ENCODE measurements at regions not wholly inside any gene's neighbourhood (a gene's known extent, or its start where the extent isn't known, plus 50 kb on each side); places are given as distances from the start of the nearest gene placed in this dataset.
"Not testable (repeated sequence)": the region's sequence is repeated elsewhere in the genome, so short reads cannot be mapped to it uniquely, and the experiment has no call there.

DNA sequence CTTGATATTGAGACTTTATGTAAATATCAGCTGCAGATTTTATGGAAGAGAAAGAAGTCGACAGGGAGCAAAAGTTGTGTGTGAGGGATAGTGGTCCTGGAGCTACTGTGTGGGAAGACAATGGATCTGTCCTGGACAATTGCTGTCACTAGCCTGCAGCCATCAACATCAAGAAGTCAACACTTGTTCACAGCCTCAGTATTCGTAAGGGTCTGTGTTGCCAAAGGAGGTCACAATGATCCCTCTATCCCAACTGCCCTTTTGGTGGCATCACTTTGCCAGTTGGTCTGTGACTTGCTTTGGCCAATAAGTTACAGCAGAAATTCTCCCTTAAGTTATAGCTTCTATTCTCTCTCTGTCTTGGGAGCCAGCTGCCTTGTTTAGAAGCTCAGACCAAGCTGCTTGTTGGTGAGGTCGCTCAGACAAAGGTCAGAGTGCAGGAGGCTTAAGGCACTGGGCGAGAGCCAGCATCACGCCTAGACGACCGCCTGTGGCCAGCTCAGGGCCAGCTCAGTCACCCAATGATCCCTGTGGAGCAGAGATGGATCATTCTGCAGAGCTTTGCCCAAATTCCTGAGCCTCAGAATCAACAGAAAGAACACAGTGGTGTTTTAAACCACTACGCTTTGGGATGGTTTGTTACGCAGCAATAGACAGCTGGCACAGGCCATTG is 134.9 kb downstream of the RHOU start:
- DNase-seq, result no peak

DNA sequence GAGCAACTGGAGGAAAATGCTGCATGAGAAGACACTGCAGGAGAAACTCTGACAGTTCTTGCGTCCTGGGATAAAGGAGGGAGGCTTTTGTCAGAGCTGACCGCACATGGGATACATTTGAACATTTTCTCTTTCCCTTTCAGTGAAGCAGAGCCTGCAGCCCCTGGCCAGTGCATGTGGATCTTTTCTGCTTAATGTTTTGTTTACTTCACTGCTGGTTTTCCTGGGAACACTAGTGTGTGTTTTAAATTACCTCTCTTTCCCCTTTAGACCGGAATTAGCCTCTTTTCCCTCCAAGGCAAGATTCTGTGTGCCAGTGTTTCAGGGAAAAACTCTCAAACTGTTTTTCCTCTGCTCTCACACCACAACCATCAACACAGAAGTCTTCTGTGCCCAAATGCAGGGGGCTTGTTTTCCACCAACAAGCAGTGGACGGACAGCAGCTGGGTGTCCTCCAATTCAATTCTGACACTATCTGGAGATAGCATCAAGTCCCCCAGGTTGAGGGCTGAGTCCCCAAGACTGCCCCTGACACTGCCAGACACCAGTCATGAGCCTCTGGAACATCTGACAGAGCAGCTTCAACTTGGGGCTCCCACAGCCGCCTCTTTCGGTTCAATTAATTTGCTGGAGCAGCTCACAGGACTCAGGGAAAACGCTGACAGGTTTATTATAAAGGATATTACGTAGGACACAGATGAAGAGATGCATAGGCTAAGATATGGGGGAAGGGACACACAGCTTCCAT is 136.2 kb downstream of the RHOU start:
- DNase-seq, result no peak

DNA sequence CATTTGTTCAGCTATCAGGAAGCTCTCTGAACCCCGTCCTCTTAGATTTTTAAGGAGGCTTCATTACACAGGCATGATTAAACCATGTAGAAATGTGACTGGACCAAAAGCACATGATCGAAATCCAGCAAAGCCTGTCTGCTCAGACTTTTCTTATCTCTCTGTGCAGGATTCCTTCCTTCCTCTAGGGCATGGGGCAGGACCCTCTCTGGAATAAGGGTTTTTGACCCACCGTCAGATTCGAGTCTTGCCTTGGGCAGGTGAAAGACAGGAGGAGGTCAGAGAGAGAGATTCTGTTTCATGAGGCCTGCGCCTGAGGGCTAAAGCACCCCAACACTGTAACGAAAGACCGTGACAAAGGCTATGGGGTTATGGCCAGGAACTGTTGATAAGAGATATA is 136.8 kb downstream of the RHOU start:
- no peak for DNase-seq

DNA sequence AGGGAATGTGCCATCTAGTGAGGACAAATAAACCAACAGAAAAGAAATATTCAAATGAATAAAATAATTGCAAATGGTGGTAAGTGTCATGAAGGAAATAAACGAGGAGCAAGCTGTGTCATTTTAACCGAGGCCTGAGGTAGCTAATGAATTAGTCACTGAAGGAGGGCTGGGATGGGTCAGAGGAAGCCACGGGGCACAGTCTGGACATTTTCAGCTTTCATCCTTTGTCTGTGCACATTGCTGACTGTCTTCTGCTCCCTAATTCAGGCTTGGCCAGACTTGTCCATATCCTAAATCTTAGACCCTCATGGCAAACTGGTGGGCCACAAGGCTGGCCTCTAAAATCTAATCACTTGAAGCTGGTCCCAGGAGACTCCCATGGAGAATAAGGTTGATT is 138.4 kb downstream of the RHOU start:
- DNase-seq, result no peak

DNA sequence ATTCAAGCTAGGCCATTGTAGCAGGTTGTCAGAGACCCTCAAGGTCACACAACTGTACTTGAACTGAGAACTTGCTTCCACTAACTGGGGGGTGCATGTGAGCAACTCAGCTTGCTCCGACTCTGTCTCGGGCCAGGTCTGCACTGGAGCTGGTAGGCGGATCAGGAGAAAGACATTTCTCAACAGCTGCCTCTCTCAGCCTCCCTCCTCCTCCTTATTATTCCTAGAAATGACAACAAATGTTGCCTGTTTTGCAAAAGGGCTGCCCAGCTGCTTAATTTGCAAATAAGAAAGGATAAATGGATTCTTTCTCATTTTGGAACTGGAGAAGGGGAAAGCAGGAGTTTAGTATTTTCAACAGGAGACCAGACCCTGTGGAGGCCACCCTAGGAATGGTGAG is 140.5 kb downstream of the RHOU start:
- DNase-seq, result no peak

DNA sequence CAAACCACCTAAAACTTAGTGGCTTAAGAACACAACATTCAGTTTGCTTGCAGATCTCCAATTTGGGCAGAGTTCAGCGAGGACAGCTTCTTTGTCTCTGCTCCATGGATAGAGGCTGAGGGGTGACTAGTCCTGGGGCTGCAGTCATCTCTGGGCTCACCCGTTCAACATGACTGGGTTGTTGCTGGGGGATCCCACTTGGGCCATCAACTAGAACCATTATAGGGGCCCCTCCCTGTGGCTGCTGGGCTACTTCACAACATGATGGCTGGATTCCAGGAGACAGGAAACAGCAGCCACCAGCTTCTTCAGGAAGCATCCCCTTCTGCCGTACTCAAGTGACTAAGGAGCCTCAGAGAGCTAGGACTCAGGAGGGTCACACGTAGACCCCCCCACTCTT is 140.9 kb downstream of the RHOU start:
- DNase-seq, result no peak

DNA sequence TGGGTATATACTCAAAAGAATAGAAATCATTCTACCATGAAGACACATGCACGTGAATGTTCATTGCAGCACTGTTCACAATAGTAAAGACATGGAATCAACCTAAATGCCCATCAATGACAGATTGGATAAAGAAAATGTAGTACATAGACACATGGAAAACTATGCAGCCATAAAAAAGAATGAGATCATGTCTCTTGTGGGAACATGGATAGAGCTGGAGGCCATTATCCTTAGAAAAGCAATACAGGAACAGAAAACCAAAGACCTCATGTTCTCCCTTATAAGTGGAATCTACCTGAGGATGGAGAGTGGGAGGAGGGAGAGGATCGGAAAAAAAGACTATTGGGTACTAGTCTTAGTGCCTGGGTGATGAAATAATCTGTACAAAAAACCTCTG is 143.9 kb downstream of the RHOU start:
- no peak for DNase-seq

DNA sequence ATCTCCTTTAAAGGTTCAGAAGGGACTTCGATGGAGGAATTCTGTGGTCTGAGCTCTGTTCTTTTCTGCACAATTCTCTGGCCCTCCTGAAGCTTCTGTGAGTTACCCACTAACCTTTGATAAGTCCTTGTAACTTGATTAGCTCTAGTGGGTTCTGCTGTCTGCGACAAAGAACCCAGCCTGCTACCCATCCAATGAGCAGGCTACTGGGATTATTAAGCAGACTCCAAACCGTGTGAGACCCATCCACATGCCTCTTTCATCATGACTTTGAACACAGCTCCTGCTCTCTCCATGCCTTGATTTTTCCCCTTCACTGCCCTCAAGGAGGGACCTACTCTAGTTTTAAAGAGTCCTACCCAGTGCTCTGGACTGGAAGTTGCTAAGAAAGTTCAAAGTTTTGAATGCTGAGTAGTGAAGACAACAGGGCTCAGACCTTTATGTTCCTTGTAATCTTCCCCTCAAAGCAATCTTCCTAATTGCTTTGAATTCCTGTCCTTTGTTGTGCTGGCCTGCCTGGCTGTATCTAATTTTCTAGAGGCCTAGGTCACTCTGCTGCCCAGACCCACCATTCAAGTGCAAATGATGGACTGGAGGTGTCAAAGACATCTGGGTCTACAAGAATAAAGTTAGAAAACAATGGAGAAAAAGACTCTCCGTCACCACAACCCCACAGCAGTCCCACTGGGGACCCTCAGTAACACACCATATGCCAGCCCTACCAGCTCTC is 146.9 kb downstream of the RHOU start:
- no peak for DNase-seq

DNA sequence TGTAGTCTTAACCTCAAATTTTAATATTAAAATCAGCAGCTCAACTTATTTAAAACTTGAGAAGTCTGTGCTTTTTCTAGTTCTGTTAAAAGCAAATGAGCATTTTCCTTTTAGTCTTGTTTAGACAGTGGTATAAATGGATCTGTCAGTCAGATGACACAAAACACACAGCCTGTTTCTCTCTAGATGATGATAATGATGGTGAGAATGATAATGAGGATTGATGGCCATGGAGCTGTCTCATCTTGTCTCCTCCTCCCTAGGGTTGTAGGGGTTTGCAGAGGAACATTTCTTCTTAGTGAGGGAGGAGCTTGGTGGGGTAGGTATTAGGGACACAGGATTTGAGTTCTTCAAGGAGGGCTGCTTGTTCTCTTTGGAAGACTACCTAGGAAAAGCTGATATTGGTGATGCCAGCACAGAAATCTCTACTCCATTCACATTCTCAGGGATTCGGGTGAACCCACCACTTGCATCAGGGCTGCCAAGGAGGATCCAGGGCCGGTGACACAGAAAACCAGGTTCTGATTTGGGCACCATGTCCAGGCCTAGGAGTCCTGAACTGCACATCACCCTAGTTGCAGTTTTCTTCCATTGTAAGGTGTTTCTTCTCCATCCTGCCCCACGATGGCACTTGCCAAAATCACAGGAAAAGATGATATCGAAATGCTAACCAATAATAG is 147.6 kb downstream of the RHOU start:
- no peak for DNase-seq

DNA sequence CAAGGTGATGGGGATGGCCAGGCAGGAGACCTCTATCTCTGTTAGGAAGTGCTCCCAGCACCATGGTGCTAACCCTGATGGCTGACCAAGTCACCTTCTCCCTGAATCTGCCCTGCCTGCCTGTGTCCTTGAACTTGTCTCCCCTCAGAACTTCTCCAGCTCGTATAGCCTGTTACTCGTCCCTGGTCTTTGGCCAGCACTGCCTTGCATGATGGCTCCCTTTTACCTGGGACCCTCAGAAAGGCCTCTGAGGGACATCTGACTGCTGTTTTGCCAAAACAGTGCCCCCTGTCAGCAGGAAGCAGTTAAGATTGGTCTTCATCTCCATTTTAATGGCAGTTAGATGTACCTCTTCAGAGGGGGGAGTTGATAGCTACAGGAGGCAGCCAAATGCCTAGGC is 148.3 kb downstream of the RHOU start:
- no peak for DNase-seq

DNA sequence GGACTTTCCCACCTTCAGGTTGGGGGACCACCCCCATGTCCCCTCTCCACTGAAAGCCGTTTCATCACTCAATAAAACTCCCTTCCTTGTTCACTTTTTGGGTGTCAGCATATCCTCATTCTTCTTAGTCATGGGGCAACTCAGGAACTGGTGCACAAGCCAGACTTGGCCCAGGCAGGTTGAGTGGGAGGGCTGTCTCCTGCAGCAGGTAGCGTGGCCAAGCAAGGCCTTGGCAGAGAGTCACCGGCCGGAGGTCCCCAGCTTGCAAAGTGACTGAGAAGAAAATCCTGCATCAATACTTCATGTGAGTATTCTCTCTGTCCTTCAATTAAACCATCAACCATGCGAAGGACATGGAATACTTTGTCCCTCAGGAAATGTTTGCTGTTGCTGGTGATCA is 148.9 kb downstream of the RHOU start:
- DNase-seq, result no peak

DNA sequence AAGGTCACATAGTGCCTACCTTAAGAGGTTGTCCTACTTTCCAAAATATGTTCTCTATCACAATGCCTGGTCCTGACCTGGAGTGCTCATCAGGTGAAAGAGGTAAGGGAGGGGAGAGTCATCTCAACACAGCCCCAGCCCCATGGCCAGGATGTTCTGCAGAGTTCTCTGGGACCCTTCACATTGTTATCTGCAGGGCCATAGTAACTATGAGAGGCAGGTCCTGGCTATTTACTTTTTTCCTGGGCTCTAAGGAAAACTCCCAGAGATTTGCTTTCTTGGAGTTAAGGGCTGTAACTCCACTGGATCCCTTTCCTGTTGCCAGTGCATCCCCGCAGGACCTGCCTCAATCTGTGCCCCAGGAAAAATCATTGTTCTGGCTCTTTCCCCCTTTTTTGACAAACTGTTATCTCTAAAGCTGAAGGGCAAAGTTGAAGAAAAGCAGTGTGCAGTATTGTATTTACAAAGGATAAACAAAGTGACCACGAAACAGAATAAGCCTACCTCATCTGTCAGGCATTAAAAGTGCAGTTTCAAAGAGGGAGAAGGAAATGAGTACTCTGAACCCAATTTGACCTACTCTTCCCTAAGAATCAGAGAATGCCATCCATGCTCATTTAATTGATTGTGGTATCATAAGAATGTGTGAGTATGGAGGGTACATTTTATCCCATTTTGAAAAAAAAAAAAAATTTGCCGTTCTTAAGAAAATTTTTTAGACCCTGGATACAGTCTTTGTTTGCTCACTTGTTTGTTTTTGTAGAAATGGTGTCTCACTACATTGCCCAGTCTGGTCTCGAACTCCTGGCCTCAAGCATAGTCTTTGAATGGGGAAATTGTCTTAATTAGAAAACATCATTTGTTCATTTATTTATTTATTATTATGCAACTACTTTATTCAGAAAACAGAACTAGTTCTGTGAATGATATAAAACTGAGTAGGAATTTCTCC is 149.6 kb downstream of the RHOU start:
- DNase-seq, result no peak

DNA sequence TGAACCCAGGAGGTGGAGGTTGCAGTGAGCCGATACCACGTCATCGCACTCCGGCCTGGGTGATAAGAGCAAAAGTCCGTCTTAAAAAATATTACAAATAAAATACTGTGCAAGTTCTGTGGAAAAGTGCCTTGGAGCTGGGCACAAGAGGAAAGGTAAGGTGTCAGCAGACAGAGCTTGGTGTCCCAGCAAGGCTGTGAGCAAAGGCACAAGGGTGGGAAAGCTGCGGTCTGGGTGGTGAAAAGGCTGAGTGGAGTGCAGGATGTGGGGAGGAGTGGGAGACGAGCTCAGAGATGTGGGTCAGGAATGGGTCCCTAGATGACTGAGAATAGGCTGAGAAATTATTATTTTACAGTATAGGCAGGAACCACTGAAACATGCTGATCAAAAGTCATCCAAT is 150.6 kb downstream of the RHOU start:
- DNase-seq, result no peak

DNA sequence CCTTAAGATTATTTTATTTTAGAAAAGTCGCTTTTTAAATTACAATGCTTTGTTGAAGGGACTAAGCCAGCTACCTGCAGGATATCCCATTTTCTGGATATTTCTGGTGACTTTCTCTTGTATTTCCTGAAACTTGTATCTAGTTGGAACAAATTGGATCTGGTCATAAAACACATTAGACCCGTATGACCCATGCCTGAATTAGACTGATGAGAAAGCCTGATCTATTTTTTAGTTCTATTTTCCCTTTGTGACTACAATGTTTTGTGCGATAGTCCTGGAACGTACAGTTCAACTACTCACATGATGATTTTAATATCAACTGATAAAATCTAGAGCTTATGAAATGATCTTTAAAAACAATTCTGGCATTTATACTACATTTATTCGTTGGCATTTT is 151.8 kb downstream of the RHOU start:
- no peak for DNase-seq

DNA sequence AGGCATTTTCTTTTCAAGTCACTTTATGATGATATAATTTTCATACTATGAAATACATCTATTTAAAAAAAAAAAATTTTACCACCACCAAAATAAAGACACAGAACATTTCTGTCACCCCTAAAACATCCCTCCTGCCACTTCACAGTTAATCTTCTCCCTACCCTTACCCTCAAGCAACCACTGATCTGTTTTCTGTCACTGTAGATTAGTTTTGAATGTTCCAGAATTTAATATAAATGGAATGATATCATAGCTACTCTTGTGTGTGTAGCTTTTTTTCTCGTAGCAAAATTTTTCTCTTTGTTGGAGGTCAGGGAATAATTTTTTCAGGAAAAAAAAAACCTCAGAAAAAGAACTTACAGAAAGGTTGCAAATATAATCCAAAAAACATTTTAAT is 152.7 kb downstream of the RHOU start:
- DNase-seq, result no peak

DNA sequence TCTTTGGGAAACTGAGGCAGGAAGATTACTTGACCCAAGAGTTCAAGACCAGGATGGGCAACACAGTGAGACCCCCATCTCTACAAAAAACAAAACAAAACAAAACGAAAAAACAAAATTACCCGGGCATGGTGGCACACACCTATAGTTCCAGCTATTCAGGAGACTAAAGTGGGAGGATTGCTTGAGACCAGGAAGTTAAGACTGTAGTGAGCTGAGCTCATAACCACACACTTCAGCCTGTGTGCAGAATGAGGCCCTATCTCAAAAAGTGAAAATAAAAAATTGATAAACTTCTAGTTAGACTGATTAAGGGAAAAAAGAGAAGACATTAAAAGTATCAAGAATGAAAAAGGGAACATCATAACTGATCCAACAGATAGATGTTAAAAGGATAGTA is 154.0 kb downstream of the RHOU start:
- DNase-seq, result no peak

DNA sequence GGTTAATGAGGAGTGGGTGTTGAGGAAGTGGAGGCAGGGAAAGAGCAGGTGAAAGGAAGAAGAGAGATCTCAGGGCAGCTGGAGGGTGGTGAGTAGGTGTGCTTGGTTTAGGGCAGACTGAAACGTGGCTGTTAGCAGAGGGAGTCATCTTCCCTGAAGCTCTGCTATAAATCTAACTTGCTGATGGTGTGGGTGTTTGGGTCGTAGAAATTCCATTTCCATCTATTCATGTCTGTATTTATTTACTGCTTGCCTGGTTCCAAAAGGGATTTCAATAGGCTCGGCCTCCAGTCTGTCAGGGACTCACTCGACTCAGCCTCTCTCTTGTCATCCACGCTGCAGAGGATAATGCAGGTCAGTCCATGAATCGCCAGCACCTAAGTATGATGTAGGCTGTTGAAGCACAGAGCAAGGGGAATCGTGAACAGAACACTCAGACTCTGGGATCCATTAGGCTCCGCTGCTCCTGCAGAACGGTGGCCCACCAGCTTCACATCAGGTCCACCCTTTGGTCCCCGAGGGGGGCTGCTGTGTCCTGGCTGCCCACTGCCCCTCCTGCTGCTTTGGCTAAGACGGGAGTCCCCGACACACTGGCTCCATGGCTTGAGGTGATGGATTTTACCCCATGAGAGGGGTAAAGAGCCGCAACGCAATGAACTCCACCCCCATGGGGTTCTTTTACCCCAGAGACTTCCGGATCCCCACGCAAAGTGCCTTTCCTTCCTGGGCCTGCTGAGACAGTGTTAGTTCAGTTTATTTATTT is 156.2 kb downstream of the RHOU start:
- DNase-seq, result no peak

DNA sequence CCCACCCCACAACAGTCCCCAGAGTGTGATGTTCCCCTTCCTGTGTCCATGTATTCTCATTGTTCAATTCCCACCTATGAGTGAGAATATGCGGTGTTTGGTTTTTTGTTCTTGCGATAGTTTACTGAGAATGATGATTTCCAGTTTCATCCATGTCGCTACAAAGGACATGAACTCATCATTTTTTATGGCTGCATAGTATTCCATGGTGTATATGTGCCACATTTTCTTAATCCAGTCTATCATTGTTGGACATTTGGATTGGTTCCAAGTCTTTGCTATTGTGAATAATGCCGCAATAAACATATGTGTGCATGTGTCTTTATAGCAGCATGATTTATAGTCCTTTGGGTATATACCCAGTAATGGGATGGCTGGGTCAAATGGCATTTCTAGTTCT is 156.9 kb downstream of the RHOU start:
- DNase-seq, result not testable (repeated sequence)

DNA sequence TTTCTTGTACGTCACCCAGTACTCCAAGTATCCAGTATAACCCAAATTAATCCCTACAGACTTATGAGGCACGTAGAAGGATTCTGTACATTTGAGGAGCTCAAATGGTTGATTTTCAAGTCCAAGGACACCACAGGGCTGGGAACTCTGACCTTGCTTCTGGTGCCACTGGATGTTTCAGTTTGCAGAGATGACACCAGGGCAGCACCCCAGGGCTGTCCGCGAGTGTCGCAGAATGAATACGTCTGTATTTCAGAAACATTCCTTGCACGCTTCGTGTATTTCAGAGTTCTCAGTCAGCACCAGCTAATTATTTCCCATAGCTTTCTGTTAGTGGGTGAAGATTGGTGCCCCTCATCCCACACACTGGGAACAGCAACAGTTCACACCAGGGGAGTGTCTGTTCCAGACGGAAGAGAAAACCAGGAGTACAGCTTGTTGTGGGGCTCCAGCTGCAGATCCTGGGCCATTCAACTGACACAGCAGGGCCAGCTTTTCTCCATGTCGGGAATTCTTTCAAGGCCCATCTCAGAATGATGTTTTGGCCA is 159.2 kb downstream of the RHOU start:
- DNase-seq, result no peak

DNA sequence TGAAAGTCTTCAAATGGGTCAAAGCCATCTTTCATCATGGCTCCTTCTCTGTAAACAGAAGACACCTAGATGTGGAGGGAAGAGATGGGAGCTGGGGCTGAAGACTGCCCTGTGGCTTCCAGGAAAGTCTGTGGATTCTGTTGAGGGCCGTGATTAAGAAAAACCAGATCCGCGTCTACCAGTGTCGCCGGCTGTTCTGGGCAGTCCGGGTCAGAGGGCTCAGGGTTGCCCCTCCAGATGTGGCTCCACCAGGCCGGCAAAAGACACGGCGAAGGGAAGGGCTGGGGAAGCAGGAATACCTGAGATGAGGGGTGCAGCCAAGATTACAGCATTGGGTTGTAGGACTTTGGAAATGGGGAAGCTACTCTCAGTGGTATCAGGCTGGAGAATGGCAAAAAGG is 162.6 kb downstream of the RHOU start:
- no peak for DNase-seq

DNA sequence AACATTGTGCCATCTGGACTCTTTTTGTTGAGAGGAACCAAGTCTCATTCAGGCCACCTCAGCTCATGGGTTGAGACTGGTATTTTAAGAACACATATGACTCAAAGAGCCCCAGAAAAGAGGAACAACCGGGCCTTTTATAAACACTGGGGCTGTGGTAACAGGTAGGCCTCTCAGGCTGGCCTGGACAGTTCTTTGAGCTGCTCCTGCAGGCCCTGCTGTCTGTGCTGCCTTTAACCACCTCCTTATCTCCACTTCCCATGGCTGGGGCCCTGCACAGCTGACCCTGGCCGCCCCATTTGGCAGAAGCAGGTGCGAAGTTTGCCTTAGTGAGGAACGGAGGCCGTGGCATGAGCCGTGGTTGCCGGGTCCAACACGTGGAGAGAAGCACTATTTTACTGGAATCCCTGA is 163.3 kb downstream of the RHOU start:
- no peak for DNase-seq
